ENCODE measurements at regions not wholly inside any gene's neighbourhood (a gene's known extent, or its start where the extent isn't known, plus 50 kb on each side); places are given as distances from the start of the nearest gene placed in this dataset.

- Histone ChIP-seq H3K4me1 (ENCODE audit: insufficient read depth) (no peaks in the 10 kb centered on the region), H3K4me3 (ENCODE audit: low read depth, low read length) (no peak overlapping the region), H3K36me3 (ENCODE audit: insufficient read depth) (no peaks in the 10 kb centered on the region), H3K27ac (ENCODE audit: low read depth) (no peak overlapping the region)
- 78% methylated on average over 2 of the region's 2 CpGs for WGBS
- DNase-seq (ENCODE audit: extremely low spot score), result no peak
Observed at GRCh38 chr3:20700714-20701113, 514.7 kb upstream of the SGO1 start.

- Histone ChIP-seq H3K4me3 (ENCODE audit: low read depth, low read length) (no peak overlapping the region), H3K27ac (ENCODE audit: low read depth) (no peak overlapping the region), H3K36me3 (ENCODE audit: insufficient read depth) (no peaks in the 10 kb centered on the region), H3K4me1 (ENCODE audit: insufficient read depth) (no peaks in the 10 kb centered on the region)
- no peak for DNase-seq (ENCODE audit: extremely low spot score)
- WGBS, result 82% methylated on average over 5 of the region's 5 CpGs
Observed at GRCh38 chr3:20698896-20699295, 512.9 kb upstream of the SGO1 start.

GRCh38 chr3:20696388-20697150 is 510.6 kb upstream of the SGO1 start:
- H3K4me1 ChIP-seq (ENCODE audit: insufficient read depth), result no peaks in the 10 kb centered on the region
- DNase-seq (ENCODE audit: extremely low spot score), result no peak
- H3K27ac ChIP-seq (ENCODE audit: low read depth), result no peak overlapping the region
- no peak overlapping the region for H3K4me3 ChIP-seq (ENCODE audit: low read depth, low read length)
- no peaks in the 10 kb centered on the region for H3K36me3 ChIP-seq (ENCODE audit: insufficient read depth)
- 75% methylated on average over 4 of the region's 4 CpGs for WGBS

- H3K4me1 ChIP-seq (ENCODE audit: insufficient read depth), result no peaks in the 10 kb centered on the region
- H3K4me3 ChIP-seq (ENCODE audit: low read depth, low read length), result no peak overlapping the region
- DNase-seq (ENCODE audit: extremely low spot score), result no peak
- H3K27ac ChIP-seq (ENCODE audit: low read depth), result no peak overlapping the region
- 73% methylated on average over 2 of the region's 2 CpGs for WGBS
- H3K36me3 ChIP-seq (ENCODE audit: insufficient read depth), result no peaks in the 10 kb centered on the region
Observed at GRCh38 chr3:20692675-20693074, 506.7 kb upstream of the SGO1 start.

- Histone ChIP-seq H3K27ac (ENCODE audit: low read depth) (no peak overlapping the region), H3K4me3 (ENCODE audit: low read depth, low read length) (no peak overlapping the region), H3K36me3 (ENCODE audit: insufficient read depth) (no peaks in the 10 kb centered on the region), H3K4me1 (ENCODE audit: insufficient read depth) (no peaks in the 10 kb centered on the region)
- WGBS, result 25% methylated on average over 3 of the region's 3 CpGs
- DNase-seq (ENCODE audit: extremely low spot score), result no peak
Observed at GRCh38 chr3:20683910-20684309, 497.9 kb upstream of the SGO1 start.

- no peaks in the 10 kb centered on the region for H3K4me1 ChIP-seq (ENCODE audit: insufficient read depth)
- DNase-seq (ENCODE audit: extremely low spot score), result no peak
- whole genome bisulfite sequencing, result 93% methylated on average over 5 of the region's 5 CpGs
Observed at GRCh38 chr3:20682573-20682972, 496.6 kb upstream of the SGO1 start.

GRCh38 chr3:20680990-20681628 is 495.1 kb upstream of the SGO1 start:
- Histone ChIP-seq H3K36me3 (ENCODE audit: insufficient read depth) (no peaks in the 10 kb centered on the region), H3K27ac (ENCODE audit: low read depth) (no peak overlapping the region), H3K4me1 (ENCODE audit: insufficient read depth) (no peaks in the 10 kb centered on the region), H3K4me3 (ENCODE audit: low read depth, low read length) (no peak overlapping the region)
- DNase-seq (ENCODE audit: extremely low spot score), result no peak
- 88% methylated on average over 1 of the region's 1 CpG for WGBS

More at GRCh38 chr3:20682573-20682972, 496.6 kb upstream of the SGO1 start:
- H3K27ac ChIP-seq (ENCODE audit: low read depth), result no peak overlapping the region
- no peak overlapping the region for H3K4me3 ChIP-seq (ENCODE audit: low read depth, low read length)
- no peaks in the 10 kb centered on the region for H3K36me3 ChIP-seq (ENCODE audit: insufficient read depth)

GRCh38 chr3:20673866-20674265 is 487.9 kb upstream of the SGO1 start:
- 88% methylated on average over 1 of the region's 1 CpG for WGBS
- no peak for DNase-seq (ENCODE audit: extremely low spot score)
- Histone ChIP-seq H3K27ac (ENCODE audit: low read depth) (no peak overlapping the region), H3K36me3 (ENCODE audit: insufficient read depth) (no peaks in the 10 kb centered on the region), H3K4me3 (ENCODE audit: low read depth, low read length) (no peak overlapping the region), H3K4me1 (ENCODE audit: insufficient read depth) (no peaks in the 10 kb centered on the region)

- no peak overlapping the region for H3K27ac ChIP-seq (ENCODE audit: low read depth)
- no peaks in the 10 kb centered on the region for H3K4me1 ChIP-seq (ENCODE audit: insufficient read depth)
- no peak overlapping the region for H3K4me3 ChIP-seq (ENCODE audit: low read depth, low read length)
- WGBS, result 73% methylated on average over 2 of the region's 2 CpGs
- no peak for DNase-seq (ENCODE audit: extremely low spot score)
- no peaks in the 10 kb centered on the region for H3K36me3 ChIP-seq (ENCODE audit: insufficient read depth)
Observed at GRCh38 chr3:20669675-20670074, 483.7 kb upstream of the SGO1 start.

- no peak for DNase-seq (ENCODE audit: extremely low spot score)
- Histone ChIP-seq H3K36me3 (ENCODE audit: insufficient read depth) (no peaks in the 10 kb centered on the region), H3K27ac (ENCODE audit: low read depth) (no peak overlapping the region), H3K4me1 (ENCODE audit: insufficient read depth) (no peaks in the 10 kb centered on the region), H3K4me3 (ENCODE audit: low read depth, low read length) (no peak overlapping the region)
- 29% methylated on average over 5 of the region's 5 CpGs for WGBS
Observed at GRCh38 chr3:20669184-20669583, 483.2 kb upstream of the SGO1 start.

- H3K4me3 ChIP-seq (ENCODE audit: low read depth, low read length), result no peak overlapping the region
- DNase-seq (ENCODE audit: extremely low spot score), result no peak
- no peaks in the 10 kb centered on the region for H3K36me3 ChIP-seq (ENCODE audit: insufficient read depth)
- no peaks in the 10 kb centered on the region for H3K4me1 ChIP-seq (ENCODE audit: insufficient read depth)
- H3K27ac ChIP-seq (ENCODE audit: low read depth), result no peak overlapping the region
- 84% methylated on average over 3 of the region's 3 CpGs for WGBS
Observed at GRCh38 chr3:20668411-20668810, 482.4 kb upstream of the SGO1 start.

- DNase-seq (ENCODE audit: extremely low spot score), result no peak
- Histone ChIP-seq H3K27ac (ENCODE audit: low read depth) (no peak overlapping the region), H3K4me1 (ENCODE audit: insufficient read depth) (no peaks in the 10 kb centered on the region), H3K4me3 (ENCODE audit: low read depth, low read length) (no peak overlapping the region), H3K36me3 (ENCODE audit: insufficient read depth) (peaks cover 2% of the 10 kb centered on the region)
- WGBS, result 70% methylated on average over 2 of the region's 2 CpGs
Observed at GRCh38 chr3:20666091-20666490, 480.1 kb upstream of the SGO1 start.

GRCh38 chr3:20658491-20658890 is 472.5 kb upstream of the SGO1 start:
- H3K27ac ChIP-seq (ENCODE audit: low read depth), result no peak overlapping the region
- no peak overlapping the region for H3K4me3 ChIP-seq (ENCODE audit: low read depth, low read length)
- H3K36me3 ChIP-seq (ENCODE audit: insufficient read depth), result peaks cover 2% of the 10 kb centered on the region
- WGBS, result 81% methylated on average over 1 of the region's 1 CpG
- no peaks in the 10 kb centered on the region for H3K4me1 ChIP-seq (ENCODE audit: insufficient read depth)
- DNase-seq (ENCODE audit: extremely low spot score), result no peak

- WGBS, result 86% methylated on average over 4 of the region's 4 CpGs
- Histone ChIP-seq H3K36me3 (ENCODE audit: insufficient read depth) (no peaks in the 10 kb centered on the region), H3K27ac (ENCODE audit: low read depth) (no peak overlapping the region), H3K4me1 (ENCODE audit: insufficient read depth) (no peaks in the 10 kb centered on the region), H3K4me3 (ENCODE audit: low read depth, low read length) (no peak overlapping the region)
- no peak for DNase-seq (ENCODE audit: extremely low spot score)
Observed at GRCh38 chr3:20657560-20657959, 471.6 kb upstream of the SGO1 start.

Data from urinary bladder (tissue), 3 donors.